HL-60 (cell line): ENCODE measurements at regions not wholly inside any gene's neighbourhood (a gene's known extent, or its start where the extent isn't known, plus 50 kb on each side); places are given as distances from the start of the nearest gene placed in this dataset.
"Not testable (repeated sequence)": the region's sequence is repeated elsewhere in the genome, so short reads cannot be mapped to it uniquely, and the experiment has no call there.

Experiments used
- CTCF ChIP-seq: IDR thresholded peaks from one replicate; pipeline ENCODE4 v1.5.1; 2011; ENCODE audit warnings: low read length, control low read depth, inconsistent platforms; ENCODE audit not compliant: insufficient read depth
- POLR2AphosphoS5 ChIP-seq: IDR thresholded peaks from 2 replicates; pipeline ENCODE4 v1.6.1; 2012; ENCODE audit warnings: low read depth

- not testable (repeated sequence) for TF ChIP-seq CTCF, POLR2AphosphoS5
Measured at GRCh38 chr4:63062891-63063290, 1346.4 kb downstream of the TECRL start.
